Heart right ventricle (tissue), 16 donors: ENCODE measurements at regions not wholly inside any gene's neighbourhood (a gene's known extent, or its start where the extent isn't known, plus 50 kb on each side); places are given as distances from the start of the nearest gene placed in this dataset.

Experiments used
- ATAC-seq, 8 donors: fragments of 200-7000 bp; cut with Tn5 transposase; one replicate each; pipeline ENCODE4 v1.9.1; 2020; ENCODE audit warnings: mild to moderate bottlenecking in 8 of 8, moderate library complexity in 8 of 8, moderate number of reproducible peaks in 1 of 8
- DNase-seq, 2 donors: peaks; one replicate each; pipeline ENCODE4 v3.0.0-alpha.2; 2020
- H3K27ac ChIP-seq, 10 donors: fragments of 200-600 bp; sonication (generic) in 2 of 10; one replicate each; pipeline versions ENCODE4 v1.5.0 to v1.8.0; 2020 to 2022; ENCODE audit warnings: mild to moderate bottlenecking in 3 of 10
- H3K27me3 ChIP-seq, 7 donors: fragments of 200-600 bp; one replicate each; pipeline ENCODE4 v1.8.0; 2021 to 2022; ENCODE audit warnings: mild to moderate bottlenecking in 2 of 7
- H3K36me3 ChIP-seq, 9 donors: fragments of 200-600 bp; sonication (generic) in 1 of 9; one replicate each; pipeline versions ENCODE4 v1.5.0 to v1.8.0; 2020 to 2022; ENCODE audit warnings: mild to moderate bottlenecking in 2 of 9
- H3K4me1 ChIP-seq, 9 donors: fragments of 200-600 bp; sonication (generic) in 1 of 9; one replicate each; pipeline versions ENCODE4 v1.5.0 to v1.8.0; 2020 to 2022; ENCODE audit warnings: mild to moderate bottlenecking in 4 of 9
- H3K4me3 ChIP-seq, 10 donors: fragments of 200-600 bp; sonication (generic) in 2 of 10; one replicate each; pipeline versions ENCODE4 v1.5.0 to v1.8.0; 2020 to 2022; ENCODE audit warnings: mild to moderate bottlenecking in 7 of 10, moderate library complexity in 2 of 10
- H3K9me3 ChIP-seq, 11 donors: fragments of 200-600 bp in 10 of 11; sonication (generic) in 2 of 11; one replicate each; pipeline versions ENCODE4 v1.5.0 to v1.8.0; 2013 to 2022; ENCODE audit warnings: mild to moderate bottlenecking in 2 of 11, control low read depth in 1 of 11, moderate library complexity in 1 of 11
- CTCF ChIP-seq, 9 donors: fragments of 200-600 bp; sonication (generic) in 2 of 9; IDR thresholded peaks; one replicate each; pipeline versions ENCODE4 v1.5.0 to v1.8.0; 2021 to 2022; ENCODE audit warnings: antibody characterized with exemption in 9 of 9, mild to moderate bottlenecking in 5 of 9, moderate library complexity in 1 of 9
- WGBS, 2 donors: extraction: QIAGEN DNeasy Blood & Tissue Kit; methylation state at CpG; one replicate each; pipeline ENCODE4 v1.1.7; 2013; ENCODE audit warnings: inconsistent platforms in 1 of 2; 5-methylcytosine and 5-hydroxymethylcytosine counted together
- intact Hi-C, 10 donors: fragments of 100-400 bp; cut with DNase I; formaldehyde crosslinking; loops; one replicate each; pipeline versions ENCODE4 v1.11.1 to v1.14.2; 2022
- donor health status: Arrhythmogenic right ventricular cardiomyopathy.
- donor health status: ischemic (EF 13 %, LVEDD 7.1; RV severe dilation, severe dysfunction).
- donor health status: healthy with polysubstance abuse.
- donor health status: DM: no; HTN: yes; CAD: no.
- donor health status: DM: no; HTN: no; CAD: no.
- donor health status: ischemic (EF 25% LVEDD 6.9; RV normal size, moderate dysfunction).
- donor health status: ischemic (EF 25% LVEDD 5.7; RV mildly dilated, moderate dysfunction).
- donor health status: healthy.
- donor health status: DM: yes; HTN: yes; CAD: no.
- donor health status: Ischemic cardiomyopathy.
- donor health status: ischemic (EF 35%, LVEDD 5.7; RV mildly dilated, moderate dysfunction).
- donor health status: nonischemic (EF 11% LVEDD 7.7; RV severe dilation, severe dysfunction).
- donor health status: DM: yes; HTN: yes; CAD: no.
- donor health status: PGD.
- donor health status: ischemic (EF 29% LVEDD 5.4; RV normal size, mild dysfunction).
- donor health status: nonischemic (EF 23%, LVEDD 6.1; RV moderate dilation, normal function).

- no peak for TF ChIP-seq CTCF (IDR thresholded peaks at IDR 0.05)
- WGBS, 2 donors: 47 to 57% methylated on average over 2 of the region's 2 CpGs
- peak; percentile 46 to 88 (median 76) for ATAC-seq
- Histone ChIP-seq H3K4me3 (peak overlapping the region in 8 of 10 donors; percentile 4 to 48 (median 35)), H3K27me3 (no peaks in the 10 kb centered on the region), H3K9me3 (peaks cover 0 to 4% (median 0%) of the 10 kb centered on the region in 11 donors), H3K4me1 (peaks cover 7 to 50% (median 33%) of the 10 kb centered on the region in 9 donors), H3K27ac (peak overlapping the region; percentile 41 to 90 (median 82)), H3K36me3 (no peaks in the 10 kb centered on the region)
- DNase-seq: peak; percentile 24 to 63
- intact Hi-C loops: loop anchor here in 1 of 10 donors (1.0 kb wide), 1 partner anchor 236 kb away; the partner anchor contains the start of gene JUN
Measured at GRCh38 chr1:59020151-59020997, 236.5 kb upstream of the JUN start.

DNA sequence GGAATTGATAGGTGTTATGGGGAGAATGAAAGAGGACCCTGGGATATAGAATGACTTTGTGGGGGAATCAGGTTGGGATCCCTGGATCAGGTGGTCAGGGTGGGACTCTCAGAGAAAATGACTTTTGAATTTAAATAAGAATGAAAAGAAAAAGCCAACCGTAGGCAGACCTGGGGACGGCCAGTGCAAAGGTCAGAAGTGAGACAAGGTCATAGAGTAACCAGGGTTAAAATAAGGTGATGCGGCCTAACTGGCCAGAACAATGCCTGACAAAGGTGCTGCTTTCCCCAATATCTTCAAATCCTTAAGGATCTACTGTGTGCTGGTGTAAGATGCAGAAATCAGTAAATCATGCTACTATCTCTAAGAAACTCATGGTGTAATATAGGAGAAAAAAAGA, 238.4 kb upstream of the JUN start:
- Histone ChIP-seq H3K4me3 (no peak overlapping the region), H3K9me3 (peaks cover 0 to 4% (median 0%) of the 10 kb centered on the region in 11 donors), H3K27me3 (no peaks in the 10 kb centered on the region), H3K27ac (no peak overlapping the region), H3K36me3 (no peaks in the 10 kb centered on the region), H3K4me1 (peaks cover 7 to 46% (median 24%) of the 10 kb centered on the region in 9 donors)
- 94 to 97% methylated on average over 3 of the region's 3 CpGs for WGBS, 2 donors
- intact Hi-C loops: no loop called here
- no peak for DNase-seq
- no peak for ATAC-seq
- TF ChIP-seq CTCF (IDR thresholded peaks at IDR 0.05): no peak

GRCh38 chr1:59022799-59023198, 239.0 kb upstream of the JUN start:
- intact Hi-C loops: no loop called here
- WGBS, 2 donors: 97% methylated on average over 3 of the region's 3 CpGs
- no peaks in the 10 kb centered on the region for H3K36me3 ChIP-seq

DNA sequence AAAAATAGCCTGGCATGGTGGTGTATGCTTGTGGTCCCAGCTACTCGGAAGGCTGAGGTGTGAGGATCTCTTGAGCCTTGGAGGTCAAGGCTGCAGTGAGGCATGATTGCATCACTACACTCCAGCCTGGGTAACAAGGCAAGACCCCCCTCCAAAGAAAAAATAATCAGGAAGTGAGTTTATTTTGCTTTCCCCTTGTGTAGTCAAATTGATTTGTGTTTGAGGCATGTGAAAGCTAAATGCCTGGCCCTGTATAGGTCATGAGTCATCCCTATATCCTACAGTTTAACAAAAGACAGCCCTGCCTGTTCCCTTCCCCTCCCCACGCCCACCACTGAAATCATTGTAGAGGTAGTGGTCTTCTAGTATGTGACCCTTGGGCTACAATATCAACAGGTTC, 241.4 kb upstream of the JUN start:
- intact Hi-C loops: no loop called here
- H3K4me3 ChIP-seq: no peak overlapping the region
- no peaks in the 10 kb centered on the region for H3K36me3 ChIP-seq
- no peak overlapping the region for H3K27ac ChIP-seq
- no peaks in the 10 kb centered on the region for H3K9me3 ChIP-seq
- no peak for ATAC-seq
- H3K27me3 ChIP-seq: no peaks in the 10 kb centered on the region
- peaks cover 0 to 17% (median 9%) of the 10 kb centered on the region in 9 donors for H3K4me1 ChIP-seq
- WGBS, 2 donors: 94 to 95% methylated on average over 2 of the region's 2 CpGs
- DNase-seq: no peak
- no peak for TF ChIP-seq CTCF (IDR thresholded peaks at IDR 0.05)

More at GRCh38 chr1:59022799-59023198, 239.0 kb upstream of the JUN start:
- Histone ChIP-seq H3K4me3 (no peak overlapping the region), H3K9me3 (peaks cover 0 to 4% (median 0%) of the 10 kb centered on the region in 11 donors), H3K4me1 (peaks cover 7 to 40% (median 24%) of the 10 kb centered on the region in 9 donors), H3K27me3 (no peaks in the 10 kb centered on the region), H3K27ac (no peak overlapping the region)
- TF ChIP-seq CTCF (IDR thresholded peaks at IDR 0.05): no peak
- ATAC-seq (no peak), DNase-seq (no peak)
